ENCODE measurements at regions not wholly inside any gene's neighbourhood (a gene's known extent, or its start where the extent isn't known, plus 50 kb on each side); places are given as distances from the start of the nearest gene placed in this dataset.

- Histone ChIP-seq H3K4me3 (ENCODE audit: low read length) (no peak overlapping the region), H3K4me1 (ENCODE audit: insufficient read depth, low read length) (no peaks in the 10 kb centered on the region), H3K9me3 (ENCODE audit: low read depth, low read length) (no peaks in the 10 kb centered on the region), H3K27me3 (ENCODE audit: insufficient read depth, low read length) (no peaks in the 10 kb centered on the region)
Observed at GRCh38 chr14:87205811-87206210, 787.2 kb downstream of the GALC start.

GRCh38 chr14:87203346-87203745, 789.6 kb downstream of the GALC start:
- Histone ChIP-seq H3K27me3 (ENCODE audit: insufficient read depth, low read length) (no peaks in the 10 kb centered on the region), H3K4me3 (ENCODE audit: low read length) (no peak overlapping the region), H3K9me3 (ENCODE audit: low read depth, low read length) (no peaks in the 10 kb centered on the region), H3K4me1 (ENCODE audit: insufficient read depth, low read length) (no peaks in the 10 kb centered on the region)

DNA sequence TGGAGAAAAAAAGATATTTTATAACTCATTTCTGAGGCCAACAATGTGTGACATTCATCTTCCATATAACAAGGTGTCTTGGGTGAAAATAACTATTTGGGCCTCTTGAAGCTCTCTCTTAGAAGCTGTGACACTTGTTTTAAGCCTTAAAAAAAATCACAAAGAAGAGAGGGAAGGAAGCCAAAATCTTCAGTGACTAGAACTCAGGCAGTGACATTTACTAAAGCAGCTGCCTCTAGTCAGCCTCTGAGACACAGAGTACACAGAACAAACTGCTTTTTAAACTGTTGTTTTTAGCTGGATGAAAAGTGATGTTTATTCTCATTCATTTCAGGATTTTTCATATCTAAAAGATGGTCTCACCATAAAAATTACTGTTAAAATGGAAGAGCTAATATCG, 793.6 kb downstream of the GALC start:
- H3K9me3 ChIP-seq (ENCODE audit: low read depth, low read length), result no peaks in the 10 kb centered on the region
- no peaks in the 10 kb centered on the region for H3K27me3 ChIP-seq (ENCODE audit: insufficient read depth, low read length)
- no peak overlapping the region for H3K4me3 ChIP-seq (ENCODE audit: low read length)
- no peaks in the 10 kb centered on the region for H3K4me1 ChIP-seq (ENCODE audit: insufficient read depth, low read length)

DNA sequence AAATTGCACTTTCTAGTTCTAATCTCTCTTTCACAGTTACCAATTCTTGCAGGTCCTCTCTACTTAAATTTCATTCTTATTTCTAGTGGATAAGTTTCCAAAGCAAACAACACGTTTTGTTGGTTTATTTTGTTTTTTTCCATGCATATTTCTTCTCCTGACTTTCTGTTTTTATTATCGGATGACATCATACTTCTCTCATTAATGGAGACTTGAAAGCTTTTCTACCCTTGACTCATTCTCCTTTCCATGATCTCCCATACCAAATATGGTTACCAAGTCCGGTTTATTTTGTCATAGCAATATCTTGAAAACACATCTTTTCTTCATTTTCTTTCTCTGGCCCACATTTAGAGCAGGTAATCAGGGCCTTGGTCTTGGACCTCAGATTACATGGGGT, 796.5 kb downstream of the GALC start:
- Histone ChIP-seq H3K4me3 (ENCODE audit: low read length) (no peak overlapping the region), H3K9me3 (ENCODE audit: low read depth, low read length) (peaks cover 8% of the 10 kb centered on the region), H3K27me3 (ENCODE audit: insufficient read depth, low read length) (no peaks in the 10 kb centered on the region), H3K4me1 (ENCODE audit: insufficient read depth, low read length) (no peaks in the 10 kb centered on the region)

- Histone ChIP-seq H3K9me3 (ENCODE audit: low read depth, low read length) (no peaks in the 10 kb centered on the region), H3K4me3 (ENCODE audit: low read length) (no peak overlapping the region), H3K4me1 (ENCODE audit: insufficient read depth, low read length) (no peaks in the 10 kb centered on the region), H3K27me3 (ENCODE audit: insufficient read depth, low read length) (no peaks in the 10 kb centered on the region)
Observed at GRCh38 chr14:87187786-87188185, 805.2 kb downstream of the GALC start.

GRCh38 chr14:87186737-87187136, 806.2 kb downstream of the GALC start:
- Histone ChIP-seq H3K9me3 (ENCODE audit: low read depth, low read length) (no peaks in the 10 kb centered on the region), H3K27me3 (ENCODE audit: insufficient read depth, low read length) (no peaks in the 10 kb centered on the region)

DNA sequence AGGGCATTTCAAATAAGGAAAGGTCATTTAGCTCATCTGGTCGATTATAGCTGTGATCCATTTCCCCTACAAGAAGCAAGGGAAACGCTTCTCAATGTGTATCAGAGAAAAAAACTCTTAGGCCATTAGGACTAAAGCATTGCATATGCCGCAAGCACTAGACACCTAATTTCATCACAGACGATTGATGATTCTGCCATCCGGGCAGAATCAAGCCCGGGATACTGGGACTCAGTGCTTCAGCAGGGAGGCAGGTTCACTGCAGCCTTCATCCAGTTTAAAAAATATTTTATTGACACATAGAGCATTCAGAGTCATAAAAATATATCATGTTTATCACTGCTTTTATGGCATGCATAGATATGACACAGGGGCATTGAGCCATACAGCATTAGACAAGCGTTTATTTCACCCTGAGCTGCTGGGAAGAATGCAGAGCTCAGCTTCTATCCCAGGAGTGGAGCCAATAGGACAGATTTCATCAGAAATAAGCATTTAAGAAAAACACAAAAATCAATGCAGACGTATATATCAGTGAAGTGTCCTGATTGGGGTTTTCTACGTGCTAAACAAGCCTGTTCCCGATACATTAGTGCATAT, 806.9 kb downstream of the GALC start:
- H3K4me1 ChIP-seq (ENCODE audit: insufficient read depth, low read length), result no peaks in the 10 kb centered on the region
- H3K4me3 ChIP-seq (ENCODE audit: low read length), result no peak overlapping the region
- no peaks in the 10 kb centered on the region for H3K9me3 ChIP-seq (ENCODE audit: low read depth, low read length)
- no peaks in the 10 kb centered on the region for H3K27me3 ChIP-seq (ENCODE audit: insufficient read depth, low read length)

More at GRCh38 chr14:87186737-87187136, 806.2 kb downstream of the GALC start:
- no peaks in the 10 kb centered on the region for H3K4me1 ChIP-seq (ENCODE audit: insufficient read depth, low read length)
- H3K4me3 ChIP-seq (ENCODE audit: low read length), result no peak overlapping the region

DNA sequence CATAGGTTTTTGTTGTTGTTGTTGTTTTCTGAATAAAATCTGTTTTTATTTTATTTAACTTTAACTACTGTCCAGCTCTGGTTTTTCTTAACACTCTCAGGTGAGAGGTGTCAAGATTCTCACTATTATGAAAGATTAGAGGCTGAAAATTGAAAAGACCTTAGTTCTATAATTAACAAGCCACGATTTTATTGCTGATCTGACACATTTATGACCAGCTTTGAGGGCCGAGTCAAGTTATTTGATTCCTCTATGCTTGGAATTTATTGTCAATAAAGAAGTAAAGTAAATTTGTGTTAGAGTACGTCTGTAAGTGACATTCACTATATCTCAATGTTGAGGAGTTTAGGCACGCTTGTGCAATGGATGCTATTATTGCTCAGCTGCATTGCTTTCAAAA, 808.8 kb downstream of the GALC start:
- H3K27me3 ChIP-seq (ENCODE audit: insufficient read depth, low read length), result no peaks in the 10 kb centered on the region
- no peaks in the 10 kb centered on the region for H3K9me3 ChIP-seq (ENCODE audit: low read depth, low read length)
- no peak overlapping the region for H3K4me3 ChIP-seq (ENCODE audit: low read length)

DNA sequence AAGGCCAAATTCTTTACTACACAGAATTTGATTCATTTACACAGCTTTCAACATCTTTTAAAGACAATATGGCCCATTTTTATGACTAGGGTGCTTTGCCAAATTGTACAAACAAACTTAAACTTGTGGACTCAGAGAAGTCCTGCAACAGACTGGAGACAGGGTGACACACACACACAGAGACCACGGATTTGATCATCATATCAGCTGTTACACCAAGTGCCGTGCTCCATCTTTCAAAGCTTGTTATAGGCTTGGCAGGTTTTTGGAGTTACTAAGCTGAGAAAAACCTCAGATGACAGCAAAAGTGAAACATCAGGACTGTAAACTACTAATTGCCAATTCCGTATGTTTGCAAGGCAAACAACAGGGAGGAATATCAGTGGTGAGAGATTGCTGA, 811.7 kb downstream of the GALC start:
- no peak overlapping the region for H3K4me3 ChIP-seq (ENCODE audit: low read length)
- H3K9me3 ChIP-seq (ENCODE audit: low read depth, low read length), result no peaks in the 10 kb centered on the region
- no peaks in the 10 kb centered on the region for H3K27me3 ChIP-seq (ENCODE audit: insufficient read depth, low read length)
- no peaks in the 10 kb centered on the region for H3K4me1 ChIP-seq (ENCODE audit: insufficient read depth, low read length)

More for the DNA sequence above, 808.8 kb downstream of the GALC start:
- no peaks in the 10 kb centered on the region for H3K4me1 ChIP-seq (ENCODE audit: insufficient read depth, low read length)

- Histone ChIP-seq H3K27me3 (ENCODE audit: insufficient read depth, low read length) (no peaks in the 10 kb centered on the region), H3K4me3 (ENCODE audit: low read length) (no peak overlapping the region), H3K9me3 (ENCODE audit: low read depth, low read length) (no peaks in the 10 kb centered on the region), H3K4me1 (ENCODE audit: insufficient read depth, low read length) (no peaks in the 10 kb centered on the region)
Observed at GRCh38 chr14:87179936-87180335, 813.0 kb downstream of the GALC start.

GRCh38 chr14:87178277-87178676, 814.7 kb downstream of the GALC start:
- no peak overlapping the region for H3K4me3 ChIP-seq (ENCODE audit: low read length)
- no peaks in the 10 kb centered on the region for H3K4me1 ChIP-seq (ENCODE audit: insufficient read depth, low read length)
- H3K9me3 ChIP-seq (ENCODE audit: low read depth, low read length), result no peaks in the 10 kb centered on the region
- no peaks in the 10 kb centered on the region for H3K27me3 ChIP-seq (ENCODE audit: insufficient read depth, low read length)

DNA sequence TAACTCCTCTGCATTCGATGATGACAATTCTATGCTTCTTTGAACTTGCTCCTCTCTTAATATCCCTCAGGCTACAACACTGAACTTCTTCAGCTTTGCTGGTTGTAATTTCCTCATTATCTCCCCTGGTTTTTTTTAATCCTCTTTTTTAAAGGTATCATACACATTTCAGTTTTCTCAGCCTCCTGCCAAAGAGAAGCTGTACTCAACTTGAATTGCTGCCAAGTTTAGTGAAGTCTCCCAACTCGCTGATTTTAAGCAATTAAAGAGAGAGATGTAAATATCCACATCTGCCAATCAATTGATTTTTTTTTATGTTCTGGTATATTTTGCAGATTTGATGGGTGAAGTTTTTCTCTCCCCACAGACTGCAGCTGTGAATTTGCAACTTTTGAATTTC, 817.8 kb downstream of the GALC start:
- Histone ChIP-seq H3K4me3 (ENCODE audit: low read length) (no peak overlapping the region), H3K9me3 (ENCODE audit: low read depth, low read length) (no peaks in the 10 kb centered on the region), H3K4me1 (ENCODE audit: insufficient read depth, low read length) (no peaks in the 10 kb centered on the region), H3K27me3 (ENCODE audit: insufficient read depth, low read length) (no peaks in the 10 kb centered on the region)

- Histone ChIP-seq H3K27me3 (ENCODE audit: insufficient read depth, low read length) (no peaks in the 10 kb centered on the region), H3K9me3 (ENCODE audit: low read depth, low read length) (no peaks in the 10 kb centered on the region), H3K4me3 (ENCODE audit: low read length) (no peak overlapping the region), H3K4me1 (ENCODE audit: insufficient read depth, low read length) (no peaks in the 10 kb centered on the region)
Observed at GRCh38 chr14:87171141-87171540, 821.8 kb downstream of the GALC start.

DNA sequence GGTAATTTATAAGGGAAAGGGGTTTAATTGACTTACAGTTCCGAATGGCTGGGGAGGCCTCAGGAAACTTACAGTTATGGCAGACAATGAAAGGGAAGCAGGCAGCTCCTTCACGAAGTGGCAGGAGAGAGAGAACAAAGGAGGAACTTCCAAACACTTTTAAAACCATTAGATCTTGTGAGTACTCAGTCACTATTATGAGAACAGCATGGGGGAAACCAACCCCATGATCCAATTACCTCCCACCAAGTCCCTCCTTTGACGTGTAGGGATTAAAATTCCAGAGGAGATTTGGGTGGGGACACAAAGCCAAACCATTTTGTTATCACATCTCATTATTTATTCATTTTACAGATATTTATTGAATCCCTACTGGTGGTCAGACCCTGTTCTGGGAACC, 822.8 kb downstream of the GALC start:
- Histone ChIP-seq H3K4me1 (ENCODE audit: insufficient read depth, low read length) (no peaks in the 10 kb centered on the region), H3K9me3 (ENCODE audit: low read depth, low read length) (no peaks in the 10 kb centered on the region), H3K27me3 (ENCODE audit: insufficient read depth, low read length) (no peaks in the 10 kb centered on the region), H3K4me3 (ENCODE audit: low read length) (no peak overlapping the region)

DNA sequence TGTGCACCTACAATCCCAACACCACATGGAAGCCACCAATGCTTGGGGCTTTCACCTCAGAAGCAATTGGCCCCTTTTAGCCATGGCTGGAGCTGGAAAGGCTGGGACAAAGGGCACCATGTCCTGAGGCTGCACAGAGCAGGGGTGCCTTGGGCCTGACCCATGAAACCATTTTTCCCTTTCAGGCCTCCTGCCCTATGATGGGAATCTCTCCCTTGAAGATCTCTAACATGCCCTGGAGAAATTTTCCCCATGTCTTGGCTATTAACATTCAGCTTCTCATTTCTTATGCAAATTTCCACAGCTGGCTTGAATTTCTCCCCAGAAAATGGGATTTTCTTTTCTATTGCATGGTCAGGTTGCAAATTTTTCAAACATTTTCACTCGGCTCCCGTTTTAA, 823.6 kb downstream of the GALC start:
- H3K4me3 ChIP-seq (ENCODE audit: low read length), result no peak overlapping the region

DNA sequence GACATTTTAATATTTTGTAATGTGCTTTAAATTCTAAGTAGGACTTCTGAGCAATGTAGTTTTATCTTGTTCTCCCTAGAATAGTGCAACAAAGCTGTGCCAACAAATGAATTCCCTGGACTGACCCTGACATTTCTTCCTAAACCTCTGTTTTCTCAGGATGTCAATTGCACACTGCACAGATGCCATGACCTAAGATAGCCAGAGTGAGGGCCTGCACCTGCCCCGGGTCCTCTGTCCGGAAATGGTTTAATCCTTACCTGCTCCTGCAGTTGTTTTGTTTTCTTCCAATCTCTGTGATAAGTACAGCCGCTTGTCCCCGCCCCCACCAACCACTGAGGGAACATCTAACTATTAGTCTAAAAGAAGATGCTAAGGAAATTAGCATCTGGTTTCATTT, 831.5 kb downstream of the GALC start:
- H3K4me3 ChIP-seq (ENCODE audit: low read length), result no peak overlapping the region
- no peaks in the 10 kb centered on the region for H3K27me3 ChIP-seq (ENCODE audit: insufficient read depth, low read length)

More for the DNA sequence above, 823.6 kb downstream of the GALC start:
- no peaks in the 10 kb centered on the region for H3K9me3 ChIP-seq (ENCODE audit: low read depth, low read length)
- H3K27me3 ChIP-seq (ENCODE audit: insufficient read depth, low read length), result no peaks in the 10 kb centered on the region
- H3K4me1 ChIP-seq (ENCODE audit: insufficient read depth, low read length), result no peaks in the 10 kb centered on the region

More for the DNA sequence above, 831.5 kb downstream of the GALC start:
- no peaks in the 10 kb centered on the region for H3K9me3 ChIP-seq (ENCODE audit: low read depth, low read length)
- no peaks in the 10 kb centered on the region for H3K4me1 ChIP-seq (ENCODE audit: insufficient read depth, low read length)
